ENCODE measurements at regions not wholly inside any gene's neighbourhood (a gene's known extent, or its start where the extent isn't known, plus 50 kb on each side); places are given as distances from the start of the nearest gene placed in this dataset.

DNA sequence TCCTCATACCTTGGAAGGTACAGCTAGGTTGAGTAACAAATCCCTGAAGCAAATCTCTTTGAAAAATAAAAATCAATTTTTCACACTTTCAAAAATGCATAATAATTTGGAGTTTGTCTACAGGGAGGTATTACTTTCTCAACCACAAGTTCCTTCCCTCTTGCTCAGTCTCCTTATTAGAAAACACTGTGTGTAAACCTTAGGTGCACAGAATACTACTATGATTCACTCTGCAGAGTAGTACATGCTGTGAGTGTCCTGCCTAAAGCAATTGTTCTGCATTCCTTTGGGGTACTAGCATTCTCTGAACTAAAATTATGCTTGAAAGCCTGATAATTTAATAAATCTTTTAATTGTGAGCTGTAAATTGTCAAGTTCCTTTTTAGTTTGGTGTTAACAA, 115.9 kb upstream of the EPHA3 start:
- ChIA-PET CTCF (no interaction called here), POLR2A (ENCODE audit: unreplicated experiment) (no interaction called here)
- H3K4me2 ChIP-seq (ENCODE audit: low read depth, low read length) = no peak overlapping the region
- no peak overlapping the region for H3K14ac ChIP-seq (replicated peaks; ENCODE audit: low read depth, low read length)
- H3K18ac ChIP-seq (ENCODE audit: low read depth, low read length) = no peak overlapping the region
- H3K4me3 ChIP-seq (ENCODE audit: insufficient read depth, low read depth, low read length) = no peak overlapping the region
- H2AK9ac ChIP-seq (replicated peaks; ENCODE audit: low read depth, low read length, poor library complexity) = no peak overlapping the region
- no peaks in the 10 kb centered on the region for H3K36me3 ChIP-seq (ENCODE audit: control insufficient read depth, insufficient read depth, low read length)
- ATAC-seq (ENCODE audit: low read depth) = peak; percentile 21; the same call in 1 of the 2 replicates
- H4K91ac ChIP-seq (ENCODE audit: insufficient read depth, low read depth, low read length) = no peak overlapping the region
- H3K4me1 ChIP-seq (ENCODE audit: control insufficient read depth, insufficient read depth, low read length) = no peaks in the 10 kb centered on the region; the same call in 1 of the 2 replicates
- H3K4ac ChIP-seq (ENCODE audit: low read depth, low read length) = no peak overlapping the region
- H3K9ac ChIP-seq (ENCODE audit: low read depth, low read length) = no peak overlapping the region
- no peak overlapping the region for H2AK5ac ChIP-seq (ENCODE audit: low read depth, low read length)
- no peaks in the 10 kb centered on the region for H3K27me3 ChIP-seq (ENCODE audit: control insufficient read depth, insufficient read depth, low read length)
- H2BK5ac ChIP-seq (ENCODE audit: low read depth, low read length, poor library complexity, severe bottlenecking) = no peak overlapping the region
- TF ChIP-seq SMC3 (IDR thresholded peaks at IDR 0.05; ENCODE audit: low read depth, low read length) (no peak), POLR2A (IDR thresholded peaks at IDR 0.05; ENCODE audit: low read depth, low read length) (no peak)
- DNase-seq = peak; percentile 21
- no peak overlapping the region for H2AFZ ChIP-seq (replicated peaks; ENCODE audit: low read length, poor library complexity)
- H3K56ac ChIP-seq (ENCODE audit: extremely low read depth, insufficient read depth, low read length) = no peak overlapping the region
- intact Hi-C loops (cut with micrococcal nuclease) = no loop called here
- H3K9me3 ChIP-seq (ENCODE audit: control insufficient read depth, insufficient read depth, low read length) = no peaks in the 10 kb centered on the region
- H3K79me1 ChIP-seq (ENCODE audit: low read depth in 1 of 2, low read length in 2 of 2) = no peaks in the 10 kb centered on the region
- in situ Hi-C loops (cut with MboI; ENCODE audit: low sequenced_read_pairs) = no loop called here
- no peak overlapping the region for H2BK20ac ChIP-seq (ENCODE audit: low read depth, low read length)
- H3K27ac ChIP-seq (ENCODE audit: insufficient read depth, low read length) = no peak overlapping the region
- H3K23ac ChIP-seq (ENCODE audit: low read depth, low read length) = no peak overlapping the region
- no TSS peak for BruUV-seq (replicated peaks)
- H2BK120ac ChIP-seq (ENCODE audit: low read depth, low read length) = no peak overlapping the region
- H4K5ac ChIP-seq (ENCODE audit: low read depth, low read length) = no peak overlapping the region
- dilution Hi-C loops (cut with HindIII; ENCODE audit: low sequenced_read_pairs, unreplicated experiment) = no loop called here
- H4K20me1 ChIP-seq (ENCODE audit: insufficient read depth, low read length) = no peaks in the 10 kb centered on the region
- no peaks in the 10 kb centered on the region for H3K9me1 ChIP-seq (ENCODE audit: insufficient read depth, low read length)
- no peak overlapping the region for H2BK15ac ChIP-seq (ENCODE audit: low read depth, low read length)
- no peak overlapping the region for H4K8ac ChIP-seq (ENCODE audit: low read depth in 2 of 2, low read length in 2 of 2)

Measured in IMR-90 (cell line).